HEK293 (cell line): ENCODE measurements at regions not wholly inside any gene's neighbourhood (a gene's known extent, or its start where the extent isn't known, plus 50 kb on each side); places are given as distances from the start of the nearest gene placed in this dataset.

ENCODE experiments used
- CTCF ChIA-PET: fragments of 350-600 bp; formaldehyde crosslinking; extraction: SDS; loops from one replicate; lab custom pipeline; 2021; ENCODE audit warnings: antibody characterized with exemption; lab: Yijun Ruan, JAX
- POLR2A ChIA-PET: fragments of 300-600 bp; formaldehyde crosslinking; extraction: SDS; loops from one replicate; lab custom pipeline; 2020; ENCODE audit warnings: antibody characterized with exemption, inconsistent platforms; lab: Yijun Ruan, JAX
- H3K27ac ChIP-seq: fragments of 200-500 bp; sonication (Bioruptor generic); 2 replicates; pipeline ENCODE4 v1.5.1; 2014; ENCODE audit warnings: low read depth, low read length, control low read depth, inconsistent platforms; ENCODE audit errors: extremely low read depth
- H3K36me3 ChIP-seq, 2 experiments: fragments of 200-500 bp in 1 of 2; sonication (Bioruptor generic) in 1 of 2; 1 replicate in 1 of 2; 2 replicates in 1 of 2; pipeline ENCODE4 v1.5.1; 2014 to 2017; ENCODE audit warnings: inconsistent platforms in 2 of 2, low read length in 2 of 2; ENCODE audit not compliant: control insufficient read depth in 2 of 2, insufficient read depth in 1 of 2
- H3K4me1 ChIP-seq: fragments of 200-500 bp; sonication (Bioruptor generic); 2 replicates; pipeline ENCODE4 v1.5.1; 2014; ENCODE audit warnings: mild to moderate bottlenecking, low read length, inconsistent platforms; ENCODE audit not compliant: control insufficient read depth, insufficient read depth
- H3K4me3 ChIP-seq: 2 replicates; pipeline ENCODE4 v1.5.1; 2011; ENCODE audit warnings: low read depth, mild to moderate bottlenecking, control low read depth, low read length, moderate library complexity
- H3K9me3 ChIP-seq: fragments of 200-500 bp; sonication (Bioruptor generic); 2 replicates; pipeline ENCODE4 v1.5.1; 2014; ENCODE audit warnings: low read depth, low read length, inconsistent platforms; ENCODE audit not compliant: control insufficient read depth, insufficient read depth
- GLIS2 ChIP-seq: fragments of 450-650 bp; formaldehyde crosslinking; IDR thresholded peaks from 2 replicates; pipeline ENCODE4 v1.5.1; 2016; ENCODE audit warnings: missing biosample characterization, missing genetic modification characterization
- KLF9 ChIP-seq: fragments of 450-650 bp; formaldehyde crosslinking; IDR thresholded peaks from 2 replicates; pipeline ENCODE4 v1.5.1; 2016; ENCODE audit warnings: missing biosample characterization, missing genetic modification characterization, low read depth
- SCRT2 ChIP-seq: fragments of 450-650 bp; formaldehyde crosslinking; IDR thresholded peaks from 2 replicates; pipeline ENCODE4 v1.5.1; 2016; ENCODE audit warnings: missing biosample characterization, missing genetic modification characterization
- ZFP3 ChIP-seq: fragments of 450-650 bp; formaldehyde crosslinking; IDR thresholded peaks from 2 replicates; pipeline ENCODE4 v1.5.1; 2016; ENCODE audit warnings: low read depth, missing biosample characterization, missing genetic modification characterization
- ZNF157 ChIP-seq: fragments of 450-650 bp; formaldehyde crosslinking; IDR thresholded peaks from 2 replicates; pipeline ENCODE4 v1.5.1; 2016; ENCODE audit warnings: missing biosample characterization, missing genetic modification characterization
- ZNF169 ChIP-seq: fragments of 450-650 bp; formaldehyde crosslinking; IDR thresholded peaks from 2 replicates; pipeline ENCODE4 v1.5.1; 2016; ENCODE audit warnings: missing biosample characterization, missing genetic modification characterization
- ZNF24 ChIP-seq: fragments of 450-650 bp; formaldehyde crosslinking; IDR thresholded peaks from 2 replicates; pipeline ENCODE4 v1.5.1; 2016; ENCODE audit warnings: missing biosample characterization, missing genetic modification characterization
- ZNF335 ChIP-seq: fragments of 450-650 bp; formaldehyde crosslinking; conservative IDR thresholded peaks from 2 replicates; pipeline ENCODE4 v1.5.1; 2016; ENCODE audit warnings: missing biosample characterization, missing genetic modification characterization
- ZNF341 ChIP-seq: fragments of 450-650 bp; formaldehyde crosslinking; IDR thresholded peaks from 2 replicates; pipeline ENCODE4; 2016; ENCODE audit warnings: low read depth, missing biosample characterization, missing genetic modification characterization
- ZNF391 ChIP-seq: fragments of 450-650 bp; formaldehyde crosslinking; IDR thresholded peaks from 2 replicates; pipeline ENCODE4 v1.5.1; 2016; ENCODE audit warnings: low read depth, missing biosample characterization, missing genetic modification characterization, borderline replicate concordance
- ZNF404 ChIP-seq: fragments of 450-650 bp; formaldehyde crosslinking; IDR thresholded peaks from 2 replicates; pipeline ENCODE4 v1.5.1; 2017; ENCODE audit warnings: missing biosample characterization, missing genetic modification characterization
- ZNF423 ChIP-seq: fragments of 450-650 bp; formaldehyde crosslinking; IDR thresholded peaks from 2 replicates; pipeline ENCODE4 v1.5.1; 2016; ENCODE audit warnings: missing biosample characterization, missing genetic modification characterization
- ZNF433 ChIP-seq: fragments of 450-650 bp; formaldehyde crosslinking; IDR thresholded peaks from 2 replicates; pipeline ENCODE4 v1.5.1; 2016; ENCODE audit warnings: missing biosample characterization, missing genetic modification characterization, low read depth
- ZNF544 ChIP-seq: fragments of 450-650 bp; formaldehyde crosslinking; IDR thresholded peaks from 2 replicates; pipeline ENCODE4 v1.5.0; 2017; ENCODE audit warnings: missing biosample characterization, missing genetic modification characterization
- ZNF654 ChIP-seq: fragments of 450-650 bp; formaldehyde crosslinking; IDR thresholded peaks from 2 replicates; pipeline ENCODE4 v1.5.1; 2016; ENCODE audit warnings: low read depth, missing biosample characterization, missing genetic modification characterization
- ZNF785 ChIP-seq: fragments of 450-650 bp; formaldehyde crosslinking; IDR thresholded peaks from 2 replicates; pipeline ENCODE4 v1.5.1; 2016; ENCODE audit warnings: missing biosample characterization, missing genetic modification characterization
- ZSCAN30 ChIP-seq: fragments of 450-650 bp; IDR thresholded peaks from 2 replicates; pipeline ENCODE4 v1.5.1; 2018; ENCODE audit warnings: missing biosample characterization, mild to moderate bottlenecking, missing genetic modification characterization, moderate library complexity
- TF ChIP-seq, protein P1 (sequence below): fragments of 450-650 bp; formaldehyde crosslinking; IDR thresholded peaks from 2 replicates; pipeline ENCODE4 v1.5.1; 2017; ENCODE audit warnings: missing biosample characterization, missing genetic modification characterization
- TF ChIP-seq, protein P2 (sequence below): fragments of 450-650 bp; formaldehyde crosslinking; IDR thresholded peaks from 2 replicates; pipeline ENCODE4 v1.5.1; 2016; ENCODE audit warnings: missing biosample characterization, missing genetic modification characterization
- TF ChIP-seq, protein P3 (sequence below): fragments of 450-650 bp; formaldehyde crosslinking; IDR thresholded peaks from 2 replicates; pipeline ENCODE4 v1.5.1; 2016; ENCODE audit warnings: missing biosample characterization, missing genetic modification characterization
- TF ChIP-seq, protein P4 (sequence below): fragments of 450-650 bp; IDR thresholded peaks from 2 replicates; pipeline ENCODE4 v1.5.1; 2018; ENCODE audit warnings: missing biosample characterization, mild to moderate bottlenecking, missing genetic modification characterization

DNA sequence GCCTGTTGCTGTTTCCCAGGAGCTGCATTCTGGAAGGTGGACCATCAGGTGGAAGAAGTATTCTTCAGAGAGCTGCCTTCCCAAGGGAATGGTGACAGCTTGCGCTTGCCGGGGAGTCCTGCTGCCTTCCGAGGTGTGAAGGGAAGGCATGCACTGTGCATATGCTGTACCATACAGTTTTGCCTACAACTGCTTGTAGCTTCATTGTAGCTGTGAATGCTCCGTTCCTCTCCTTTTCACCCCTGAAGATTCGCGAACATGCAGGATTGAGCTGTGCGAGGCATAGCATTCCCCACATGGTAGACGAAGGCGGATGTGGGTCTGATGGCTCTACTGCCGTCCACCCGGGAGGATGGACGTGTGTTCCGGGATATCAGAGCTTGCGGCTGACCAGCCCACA lies 243.2 kb upstream of the TSHZ3 start:
- ChIA-PET CTCF (interaction anchor here (0.6 to 1.0 kb wide), 4 partner anchors 26 to 448 kb away, joined by 3 to 4 read pairs (median 4); no protein-coding TSS in a partner anchor), POLR2A (no interaction called here)
- TF ChIP-seq KLF9 (tag by site-specific recombination) (no peak), SCRT2 (tag by site-specific recombination) (no peak), GLIS2 (tag by site-specific recombination) (no peak), ZNF24 (tag by site-specific recombination) (no peak), ZNF433 (tag by site-specific recombination) (no peak), ZSCAN30 (no peak), ZNF654 (no peak), ZNF157 (tag by site-specific recombination) (no peak), ZNF544 (tag by site-specific recombination) (no peak), ZNF341 (tag by site-specific recombination) (no peak), ZNF169 (tag by site-specific recombination) (no peak), ZNF404 (tag by site-specific recombination) (no peak)
- TF ChIP-seq, protein P1, sequence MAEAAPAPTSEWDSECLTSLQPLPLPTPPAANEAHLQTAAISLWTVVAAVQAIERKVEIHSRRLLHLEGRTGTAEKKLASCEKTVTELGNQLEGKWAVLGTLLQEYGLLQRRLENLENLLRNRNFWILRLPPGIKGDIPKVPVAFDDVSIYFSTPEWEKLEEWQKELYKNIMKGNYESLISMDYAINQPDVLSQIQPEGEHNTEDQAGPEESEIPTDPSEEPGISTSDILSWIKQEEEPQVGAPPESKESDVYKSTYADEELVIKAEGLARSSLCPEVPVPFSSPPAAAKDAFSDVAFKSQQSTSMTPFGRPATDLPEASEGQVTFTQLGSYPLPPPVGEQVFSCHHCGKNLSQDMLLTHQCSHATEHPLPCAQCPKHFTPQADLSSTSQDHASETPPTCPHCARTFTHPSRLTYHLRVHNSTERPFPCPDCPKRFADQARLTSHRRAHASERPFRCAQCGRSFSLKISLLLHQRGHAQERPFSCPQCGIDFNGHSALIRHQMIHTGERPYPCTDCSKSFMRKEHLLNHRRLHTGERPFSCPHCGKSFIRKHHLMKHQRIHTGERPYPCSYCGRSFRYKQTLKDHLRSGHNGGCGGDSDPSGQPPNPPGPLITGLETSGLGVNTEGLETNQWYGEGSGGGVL (tag by site-specific recombination): no peak
- TF ChIP-seq, protein P2, sequence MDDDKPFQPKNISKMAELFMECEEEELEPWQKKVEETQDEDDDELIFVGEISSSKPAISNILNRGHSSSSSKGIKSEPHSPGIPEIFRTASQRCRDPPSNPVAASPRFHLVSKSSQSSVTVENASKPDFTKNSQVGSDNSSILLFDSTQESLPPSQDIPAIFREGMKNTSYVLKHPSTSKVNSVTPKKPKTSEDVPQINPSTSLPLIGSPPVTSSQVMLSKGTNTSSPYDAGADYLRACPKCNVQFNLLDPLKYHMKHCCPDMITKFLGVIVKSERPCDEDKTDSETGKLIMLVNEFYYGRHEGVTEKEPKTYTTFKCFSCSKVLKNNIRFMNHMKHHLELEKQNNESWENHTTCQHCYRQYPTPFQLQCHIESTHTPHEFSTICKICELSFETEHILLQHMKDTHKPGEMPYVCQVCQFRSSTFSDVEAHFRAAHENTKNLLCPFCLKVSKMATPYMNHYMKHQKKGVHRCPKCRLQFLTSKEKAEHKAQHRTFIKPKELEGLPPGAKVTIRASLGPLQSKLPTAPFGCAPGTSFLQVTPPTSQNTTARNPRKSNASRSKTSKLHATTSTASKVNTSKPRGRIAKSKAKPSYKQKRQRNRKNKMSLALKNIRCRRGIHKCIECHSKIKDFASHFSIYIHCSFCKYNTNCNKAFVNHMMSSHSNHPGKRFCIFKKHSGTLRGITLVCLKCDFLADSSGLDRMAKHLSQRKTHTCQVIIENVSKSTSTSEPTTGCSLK (tag by site-specific recombination): no peak
- H3K9me3 ChIP-seq: no peaks in the 10 kb centered on the region; the same call in 1 of the 2 replicates
- no peak overlapping the region for H3K27ac ChIP-seq
- no peaks in the 10 kb centered on the region for H3K4me1 ChIP-seq
- no peak overlapping the region for H3K4me3 ChIP-seq
- no peaks in the 10 kb centered on the region for H3K36me3 ChIP-seq

DNA sequence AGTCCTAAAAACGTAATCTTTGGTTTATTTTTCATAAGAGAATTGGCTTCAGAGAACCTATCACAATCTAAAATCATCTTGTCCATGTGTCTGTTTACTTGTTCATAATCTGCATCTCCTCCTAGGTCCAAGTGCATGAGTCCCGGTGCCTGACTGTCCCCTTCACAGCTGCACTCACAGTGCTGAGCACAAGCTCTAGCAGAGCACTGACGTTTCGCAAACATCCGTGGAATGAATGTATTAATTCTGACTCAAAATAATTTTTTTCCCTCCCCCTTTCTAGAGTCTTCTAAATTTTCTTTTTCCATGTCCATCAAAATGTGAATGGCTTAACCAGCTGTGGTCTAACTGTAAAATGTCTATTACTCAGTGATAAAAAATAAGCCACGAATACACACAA lies 245.5 kb upstream of the TSHZ3 start:
- TF ChIP-seq ZNF335 (tag by site-specific recombination) (no peak), ZNF785 (tag by site-specific recombination) (no peak), ZNF423 (no peak), ZFP3 (tag by site-specific recombination) (no peak), ZNF391 (tag by site-specific recombination) (no peak)
- TF ChIP-seq, protein P3, sequence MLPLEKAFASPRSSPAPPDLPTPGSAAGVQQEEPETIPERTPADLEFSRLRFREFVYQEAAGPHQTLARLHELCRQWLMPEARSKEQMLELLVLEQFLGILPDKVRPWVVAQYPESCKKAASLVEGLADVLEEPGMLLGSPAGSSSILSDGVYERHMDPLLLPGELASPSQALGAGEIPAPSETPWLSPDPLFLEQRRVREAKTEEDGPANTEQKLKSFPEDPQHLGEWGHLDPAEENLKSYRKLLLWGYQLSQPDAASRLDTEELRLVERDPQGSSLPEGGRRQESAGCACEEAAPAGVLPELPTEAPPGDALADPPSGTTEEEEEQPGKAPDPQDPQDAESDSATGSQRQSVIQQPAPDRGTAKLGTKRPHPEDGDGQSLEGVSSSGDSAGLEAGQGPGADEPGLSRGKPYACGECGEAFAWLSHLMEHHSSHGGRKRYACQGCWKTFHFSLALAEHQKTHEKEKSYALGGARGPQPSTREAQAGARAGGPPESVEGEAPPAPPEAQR (tag by site-specific recombination): no peak
- TF ChIP-seq, protein P4, sequence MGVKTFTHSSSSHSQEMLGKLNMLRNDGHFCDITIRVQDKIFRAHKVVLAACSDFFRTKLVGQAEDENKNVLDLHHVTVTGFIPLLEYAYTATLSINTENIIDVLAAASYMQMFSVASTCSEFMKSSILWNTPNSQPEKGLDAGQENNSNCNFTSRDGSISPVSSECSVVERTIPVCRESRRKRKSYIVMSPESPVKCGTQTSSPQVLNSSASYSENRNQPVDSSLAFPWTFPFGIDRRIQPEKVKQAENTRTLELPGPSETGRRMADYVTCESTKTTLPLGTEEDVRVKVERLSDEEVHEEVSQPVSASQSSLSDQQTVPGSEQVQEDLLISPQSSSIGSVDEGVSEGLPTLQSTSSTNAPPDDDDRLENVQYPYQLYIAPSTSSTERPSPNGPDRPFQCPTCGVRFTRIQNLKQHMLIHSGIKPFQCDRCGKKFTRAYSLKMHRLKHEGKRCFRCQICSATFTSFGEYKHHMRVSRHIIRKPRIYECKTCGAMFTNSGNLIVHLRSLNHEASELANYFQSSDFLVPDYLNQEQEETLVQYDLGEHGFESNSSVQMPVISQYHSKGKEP (tag by site-specific recombination): no peak
- Histone ChIP-seq H3K36me3 (no peaks in the 10 kb centered on the region), H3K4me1 (no peaks in the 10 kb centered on the region), H3K9me3 (no peaks in the 10 kb centered on the region), H3K27ac (no peak overlapping the region), H3K4me3 (no peak overlapping the region)
- ChIA-PET CTCF (interaction anchor here (0.7 kb wide), 1 partner anchor 40 kb away, joined by 3 read pairs; no protein-coding TSS in a partner anchor), POLR2A (no interaction called here)
